ENCODE measurements at regions not wholly inside any gene's neighbourhood (a gene's known extent, or its start where the extent isn't known, plus 50 kb on each side); places are given as distances from the start of the nearest gene placed in this dataset.

- FAIRE-seq, result no peak
These were observed 549.9 kb upstream of the RGS18 start for GRCh38 chr1:191608367-191608766.

GRCh38 chr1:191609305-191609704, 549.0 kb upstream of the RGS18 start:
- no peak for FAIRE-seq

GRCh38 chr1:191615101-191615821, 543.0 kb upstream of the RGS18 start:
- no peak for FAIRE-seq

GRCh38 chr1:191618181-191618580, 540.1 kb upstream of the RGS18 start:
- no peak for FAIRE-seq

- FAIRE-seq, result no peak
These were observed 537.4 kb upstream of the RGS18 start for GRCh38 chr1:191620883-191621282.

- FAIRE-seq, result no peak
These were observed 534.2 kb upstream of the RGS18 start for GRCh38 chr1:191624044-191624443.

- no peak for FAIRE-seq
These were observed 528.4 kb upstream of the RGS18 start for GRCh38 chr1:191629836-191630235.

- no peak for FAIRE-seq
These were observed 523.3 kb upstream of the RGS18 start for GRCh38 chr1:191634801-191635508.

- FAIRE-seq, result no peak
These were observed 521.9 kb upstream of the RGS18 start for GRCh38 chr1:191636345-191636744.

GRCh38 chr1:191641420-191642260, 516.6 kb upstream of the RGS18 start:
- FAIRE-seq, result no peak

GRCh38 chr1:191643060-191643459, 515.2 kb upstream of the RGS18 start:
- FAIRE-seq, result no peak

- peak; percentile 100 for FAIRE-seq
These were observed 509.3 kb upstream of the RGS18 start for GRCh38 chr1:191648939-191649338.

- no peak for FAIRE-seq
These were observed 496.2 kb upstream of the RGS18 start for GRCh38 chr1:191662051-191662450.

- FAIRE-seq, result no peak
These were observed 495.5 kb upstream of the RGS18 start for GRCh38 chr1:191662746-191663145.

- FAIRE-seq, result no peak
These were observed 489.7 kb upstream of the RGS18 start for GRCh38 chr1:191668525-191668924.

GRCh38 chr1:191669629-191670028, 488.6 kb upstream of the RGS18 start:
- FAIRE-seq, result peak; percentile 37

GRCh38 chr1:191671236-191671635, 487.0 kb upstream of the RGS18 start:
- no peak for FAIRE-seq

- no peak for FAIRE-seq
These were observed 483.6 kb upstream of the RGS18 start for GRCh38 chr1:191674626-191675179.

- no peak for FAIRE-seq
These were observed 482.1 kb upstream of the RGS18 start for GRCh38 chr1:191675856-191676783.

GRCh38 chr1:191685669-191686068, 472.6 kb upstream of the RGS18 start:
- no peak for FAIRE-seq

GRCh38 chr1:191687721-191688120, 470.5 kb upstream of the RGS18 start:
- FAIRE-seq, result no peak

- no peak for FAIRE-seq
These were observed 467.3 kb upstream of the RGS18 start for GRCh38 chr1:191690931-191691330.

Measured in TTC549 (cell line).